Caki2 (cell line): ENCODE measurements at regions not wholly inside any gene's neighbourhood (a gene's known extent, or its start where the extent isn't known, plus 50 kb on each side); places are given as distances from the start of the nearest gene placed in this dataset.

Experiments used
- DNase-seq: peaks from one replicate; pipeline ENCODE4 v3.0.0-alpha.2; 2015; ENCODE audit warnings: low read depth
- in situ Hi-C: cut with HindIII; loops from 2 replicates; pipeline ENCODE4 v1.10.0; 2016; ENCODE audit warnings: low sequenced_read_pairs, low pct_unique_long_range_greater_than_20kb, mixed read lengths

DNA sequence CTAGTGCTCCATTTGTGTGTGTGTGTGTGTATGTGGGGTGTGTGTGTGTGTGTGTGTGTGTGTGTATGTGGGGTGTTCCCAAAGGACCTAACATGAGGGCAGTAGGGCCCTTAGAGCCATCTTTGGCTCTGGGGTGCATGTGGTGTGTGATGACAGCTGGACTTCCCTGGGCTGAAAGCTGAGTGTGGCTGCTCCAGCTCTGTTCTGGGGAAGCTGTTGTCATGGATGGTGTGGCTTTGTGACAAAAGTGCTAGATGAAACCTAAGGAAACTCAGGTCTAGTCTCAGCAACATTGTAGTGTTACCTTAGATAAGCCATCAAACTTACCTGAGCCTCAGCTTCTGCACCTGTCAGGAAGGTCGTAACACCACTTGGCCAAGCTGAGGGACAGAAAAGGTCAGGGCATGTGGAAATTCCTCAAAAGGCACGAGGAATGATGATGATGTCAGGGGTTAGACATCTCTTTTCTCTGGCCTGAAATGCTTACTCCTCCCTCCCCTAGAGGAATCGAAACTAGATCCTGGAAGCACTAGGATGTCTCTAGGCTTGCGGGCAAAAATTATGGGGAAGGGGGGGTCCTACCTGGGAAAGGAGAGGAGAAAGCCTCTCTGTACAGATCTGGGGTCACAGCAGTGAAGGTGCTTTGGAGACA is 115.4 kb downstream of the RPS24 start:
- no peak for DNase-seq
- in situ Hi-C loops: no loop called here

DNA sequence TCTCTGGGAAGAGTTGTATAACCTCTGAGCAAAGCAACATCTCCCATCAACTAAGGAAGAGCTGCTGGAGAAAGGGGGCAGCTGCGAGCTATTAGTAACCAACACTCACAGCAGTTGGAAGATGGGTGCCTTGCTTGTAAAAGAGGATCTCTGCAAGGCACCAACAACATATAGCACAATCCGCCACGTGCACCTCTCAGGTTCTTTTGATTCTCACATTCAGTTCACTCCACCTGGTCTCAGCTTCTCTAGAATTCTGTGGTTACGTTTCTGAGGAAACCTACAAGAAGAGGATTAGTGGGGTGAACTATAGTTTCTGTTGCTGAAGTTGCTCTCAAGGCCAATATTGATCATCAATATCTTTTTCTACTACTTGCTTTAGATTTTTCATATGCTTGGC is 117.1 kb downstream of the RPS24 start:
- in situ Hi-C loops: no loop called here
- DNase-seq: no peak

GRCh38 chr10:78155722-78156121 is 122.1 kb downstream of the RPS24 start:
- in situ Hi-C loops: no loop called here
- DNase-seq: no peak

GRCh38 chr10:78160591-78160990 is 126.9 kb downstream of the RPS24 start:
- in situ Hi-C loops: no loop called here
- DNase-seq: no peak

DNA sequence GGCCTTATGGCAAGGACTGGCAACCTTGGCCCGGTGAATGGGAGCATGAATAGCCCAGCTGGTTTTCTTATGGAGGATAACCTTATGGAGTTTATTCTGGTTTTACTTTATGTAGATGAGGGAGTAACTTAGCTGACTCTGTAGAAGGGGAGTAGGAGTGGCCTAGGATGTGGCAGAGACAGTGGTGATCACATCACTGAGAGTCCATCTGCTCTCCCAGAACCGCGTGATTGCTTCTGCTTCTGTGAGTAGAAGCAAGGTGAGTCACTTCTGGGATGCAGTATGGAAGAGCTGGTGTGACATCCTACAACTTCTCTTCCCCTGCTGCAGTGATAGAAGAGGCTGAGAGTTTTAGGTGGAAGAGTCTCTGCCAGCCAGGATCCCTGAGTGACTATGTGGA is 129.2 kb downstream of the RPS24 start:
- no peak for DNase-seq
- in situ Hi-C loops: no loop called here

- in situ Hi-C loops: no loop called here
- no peak for DNase-seq
Measured at GRCh38 chr10:78164702-78165101, 131.0 kb downstream of the RPS24 start.

DNA sequence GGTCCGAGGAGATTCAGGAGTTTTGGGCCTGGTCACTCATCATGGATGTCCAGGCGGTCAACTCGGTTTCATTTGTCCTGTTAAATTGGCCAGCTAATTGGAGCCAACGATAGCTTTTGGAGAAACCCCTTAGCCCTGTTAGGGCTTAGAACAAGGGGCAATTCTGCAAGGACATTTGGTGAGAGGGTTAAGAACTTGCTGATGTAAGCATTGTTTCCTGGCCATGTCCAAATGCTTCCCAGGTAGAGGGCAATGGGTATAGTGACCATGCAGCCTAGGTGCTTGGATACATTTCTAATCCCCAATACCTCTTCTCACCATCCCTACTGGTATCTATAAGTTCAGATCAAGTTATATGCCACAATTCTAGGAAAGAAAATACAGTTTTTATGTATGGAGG is 131.5 kb downstream of the RPS24 start:
- in situ Hi-C loops: no loop called here
- no peak for DNase-seq

GRCh38 chr10:78165617-78166016 is 132.0 kb downstream of the RPS24 start:
- DNase-seq: peak; percentile 8
- in situ Hi-C loops: no loop called here

DNA sequence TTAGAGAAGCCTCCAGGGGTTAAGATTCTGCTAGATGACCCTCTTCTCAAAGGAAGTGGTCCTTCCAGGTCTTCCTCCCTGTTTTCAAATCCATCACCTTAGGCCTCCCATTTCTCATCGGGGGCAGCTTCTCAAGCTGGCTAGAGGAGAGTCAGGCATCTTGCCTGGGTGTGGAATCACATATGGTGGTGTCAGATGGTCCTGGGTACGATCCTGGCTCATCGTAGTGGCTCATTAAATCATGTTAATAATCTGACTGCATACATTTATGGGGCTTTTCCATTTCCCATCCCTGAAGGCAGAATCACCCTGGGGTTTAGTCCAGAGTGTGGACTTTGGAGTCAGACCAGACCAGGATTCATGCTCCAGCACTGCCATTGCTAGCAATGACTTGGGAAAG is 132.6 kb downstream of the RPS24 start:
- DNase-seq: no peak
- in situ Hi-C loops: no loop called here

DNA sequence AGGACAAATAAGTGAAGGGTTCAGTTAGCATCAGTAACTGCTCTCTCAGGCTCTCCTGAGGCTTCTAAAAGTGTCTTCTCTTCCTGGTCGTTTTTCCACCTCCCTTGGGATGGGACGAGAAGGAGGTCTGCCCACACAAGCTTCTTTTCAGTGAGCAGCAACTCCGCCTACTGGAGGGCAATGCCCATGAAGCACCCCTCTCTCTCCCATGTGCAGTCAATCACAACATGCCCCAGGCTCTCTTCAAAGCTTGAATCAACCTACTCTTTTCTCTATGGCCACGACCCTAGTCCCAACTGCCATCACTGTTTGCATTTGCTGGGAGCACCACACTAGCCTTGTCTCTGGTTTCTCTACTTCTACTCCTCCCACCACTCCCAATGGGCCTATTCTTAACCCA is 135.6 kb downstream of the RPS24 start:
- in situ Hi-C loops: no loop called here
- DNase-seq: no peak

- in situ Hi-C loops: no loop called here
- DNase-seq: no peak
Measured at GRCh38 chr10:78170026-78170475, 136.4 kb downstream of the RPS24 start.

DNA sequence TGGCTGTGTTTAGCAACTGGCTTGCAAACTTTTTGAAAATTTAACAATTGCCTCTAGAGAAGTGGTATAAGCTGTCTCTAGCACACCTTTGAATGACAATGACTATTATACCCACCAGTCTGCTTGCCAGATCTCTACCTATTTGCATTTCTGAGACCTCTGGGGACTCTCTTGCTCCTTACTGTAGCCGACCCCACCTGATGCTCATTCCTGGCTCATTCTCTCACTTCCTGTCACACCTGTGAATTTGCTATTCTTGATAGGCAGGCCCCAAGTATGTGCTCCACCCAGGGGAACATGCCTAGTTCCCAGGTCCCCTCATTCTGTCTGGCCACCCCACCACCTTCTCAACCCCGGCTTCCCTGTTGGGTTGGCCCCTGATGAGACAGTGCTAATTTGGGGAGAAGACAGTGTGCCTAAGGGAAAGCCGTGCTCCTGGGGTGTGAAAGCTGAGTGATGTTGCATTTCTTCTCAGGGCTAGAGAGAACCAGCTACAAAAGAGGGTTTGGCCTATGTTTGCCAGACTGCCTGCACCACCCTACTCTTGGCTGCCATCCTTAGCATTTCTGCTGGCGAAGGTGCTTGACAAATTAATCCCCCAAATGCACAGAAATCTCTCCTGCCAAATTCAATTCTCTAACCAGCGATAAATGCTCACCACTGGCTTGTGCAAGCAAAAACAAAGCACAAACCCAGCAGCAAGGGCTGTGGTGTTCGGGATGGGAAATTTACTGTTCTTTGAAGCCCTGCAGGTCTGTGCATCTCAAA is 138.2 kb downstream of the RPS24 start:
- in situ Hi-C loops: no loop called here

GRCh38 chr10:78173360-78174015 is 139.8 kb downstream of the RPS24 start:
- in situ Hi-C loops: no loop called here
- DNase-seq: no peak

More for the DNA sequence above, 138.2 kb downstream of the RPS24 start:
- DNase-seq: no peak

DNA sequence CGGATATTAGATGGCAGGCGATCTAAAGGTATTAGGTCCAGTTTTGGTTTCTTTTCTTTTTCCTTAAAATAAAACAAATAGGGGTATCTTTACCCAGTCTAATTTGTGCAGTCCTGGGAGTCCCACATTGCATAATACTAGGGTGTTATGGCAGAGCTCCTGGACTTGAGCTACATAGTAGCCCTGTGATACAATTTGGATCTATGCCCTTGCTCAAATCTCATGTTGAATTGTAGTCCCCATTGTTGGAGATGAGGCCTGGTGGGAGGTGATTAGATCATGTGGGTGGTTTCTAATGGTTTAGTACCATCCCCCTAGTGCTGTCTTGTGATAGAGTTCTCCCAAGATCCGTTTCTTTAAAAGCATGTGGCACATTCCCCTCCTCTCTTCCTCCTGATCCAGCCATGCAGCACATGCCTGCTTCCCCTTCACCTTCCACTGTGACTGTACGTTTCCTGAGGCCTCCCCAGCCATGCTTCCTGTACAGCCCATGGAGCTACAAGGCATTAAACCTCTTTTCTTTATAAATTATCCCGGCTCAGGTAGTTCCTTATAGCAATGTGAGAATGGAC is 141.9 kb downstream of the RPS24 start:
- in situ Hi-C loops: no loop called here
- no peak for DNase-seq

DNA sequence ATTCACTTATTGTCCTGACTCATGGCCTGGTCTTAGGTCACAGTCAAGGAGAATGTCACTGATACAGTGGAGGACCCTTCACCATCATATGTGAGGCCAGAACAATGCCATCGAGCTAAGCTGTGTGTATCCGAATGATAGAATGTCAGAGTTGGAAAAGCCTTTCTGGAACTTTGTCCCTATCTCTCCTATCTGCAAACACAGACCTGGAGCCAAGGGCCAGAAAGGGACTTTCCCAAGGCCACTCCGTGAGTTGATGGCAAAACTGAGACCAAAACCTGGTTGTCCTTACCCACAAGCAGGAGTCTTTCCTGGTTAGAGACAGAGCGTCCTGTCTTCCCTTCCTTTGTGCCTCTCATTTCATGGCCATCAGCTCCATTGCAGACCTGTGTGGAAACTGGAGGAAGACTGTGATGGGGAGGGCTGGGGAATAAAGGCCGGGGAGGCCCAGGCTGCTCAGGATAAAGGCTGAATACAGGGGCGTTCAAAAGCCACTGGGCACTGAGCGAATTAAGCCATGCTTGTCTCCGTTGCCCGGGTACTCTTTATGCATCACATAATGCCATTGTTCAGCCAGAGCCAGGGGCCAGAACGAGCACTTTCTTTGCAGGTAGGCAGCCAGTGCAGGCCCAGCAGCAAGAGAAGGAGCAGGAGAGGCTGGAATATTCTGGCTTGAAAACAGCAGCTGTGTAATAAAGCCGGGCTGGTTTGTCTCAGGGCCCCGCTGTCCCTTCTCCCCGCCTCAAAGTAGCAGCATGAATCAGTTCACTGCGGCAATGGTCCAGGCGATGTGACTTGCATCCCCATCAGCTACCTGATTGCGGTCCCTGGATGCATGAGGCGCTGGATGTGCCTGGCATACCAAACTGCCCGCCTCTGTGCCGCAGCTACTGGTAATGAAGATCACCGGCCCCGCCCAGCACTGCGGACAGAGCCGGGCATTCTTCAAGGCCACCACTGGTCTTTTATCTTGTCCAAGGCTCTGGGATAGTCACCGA is 143.0 kb downstream of the RPS24 start:
- in situ Hi-C loops: no loop called here
- DNase-seq: no peak

- in situ Hi-C loops: no loop called here
- no peak for DNase-seq
Measured at GRCh38 chr10:78177491-78178185, 144.0 kb downstream of the RPS24 start.

GRCh38 chr10:78178397-78178796 is 144.7 kb downstream of the RPS24 start:
- in situ Hi-C loops: no loop called here
- DNase-seq: no peak
